ENCODE measurements at regions not wholly inside any gene's neighbourhood (a gene's known extent, or its start where the extent isn't known, plus 50 kb on each side); places are given as distances from the start of the nearest gene placed in this dataset.
"Not testable (repeated sequence)": the region's sequence is repeated elsewhere in the genome, so short reads cannot be mapped to it uniquely, and the experiment has no call there.

- not testable (repeated sequence) for DNase-seq (ENCODE audit: low read depth)
These were observed 1723.8 kb upstream of the DEFB115 start for GRCh38 chr20:29533566-29534177.

GRCh38 chr20:29566901-29567635 is 1690.4 kb upstream of the DEFB115 start:
- not testable (repeated sequence) for DNase-seq (ENCODE audit: low read depth)

GRCh38 chr20:29567671-29568070 is 1689.8 kb upstream of the DEFB115 start:
- not testable (repeated sequence) for DNase-seq (ENCODE audit: low read depth)

GRCh38 chr20:29570126-29570525 is 1687.3 kb upstream of the DEFB115 start:
- DNase-seq (ENCODE audit: low read depth) = not testable (repeated sequence)

GRCh38 chr20:29589530-29589929 is 1667.9 kb upstream of the DEFB115 start:
- not testable (repeated sequence) for DNase-seq (ENCODE audit: low read depth)

- not testable (repeated sequence) for DNase-seq (ENCODE audit: low read depth)
These were observed 1653.3 kb upstream of the DEFB115 start for GRCh38 chr20:29604163-29604562.

GRCh38 chr20:29606171-29606570 is 1651.3 kb upstream of the DEFB115 start:
- not testable (repeated sequence) for DNase-seq (ENCODE audit: low read depth)

GRCh38 chr20:29629395-29629794 is 1628.1 kb upstream of the DEFB115 start:
- not testable (repeated sequence) for DNase-seq (ENCODE audit: low read depth)
